Umbilical cord (tissue), 1 donor: ENCODE measurements at regions not wholly inside any gene's neighbourhood (a gene's known extent, or its start where the extent isn't known, plus 50 kb on each side); places are given as distances from the start of the nearest gene placed in this dataset.
A peak's percentile ranks its signal among the peaks of the same experiment; 100 is the strongest.
"Not testable (repeated sequence)": the region's sequence is repeated elsewhere in the genome, so short reads cannot be mapped to it uniquely, and the experiment has no call there.

Experiments used
- DNase-seq: peaks from one replicate; pipeline ENCODE4 v3.0.0-alpha.2; 2015; ENCODE audit warnings: low spot score

GRCh38 chr5:173496129-173496882 is 120.1 kb downstream of the BOD1 start:
- no peak for DNase-seq

GRCh38 chr5:173495225-173495904 is 121.1 kb downstream of the BOD1 start:
- peak; percentile 58 for DNase-seq

GRCh38 chr5:173494446-173494845 is 122.0 kb downstream of the BOD1 start:
- DNase-seq: no peak

GRCh38 chr5:173493846-173494245 is 122.6 kb downstream of the BOD1 start:
- DNase-seq: no peak

GRCh38 chr5:173493040-173493439 is 123.4 kb downstream of the BOD1 start:
- DNase-seq: no peak

- no peak for DNase-seq
These were observed 125.8 kb downstream of the BOD1 start for GRCh38 chr5:173490681-173491080.

- no peak for DNase-seq
These were observed 128.3 kb downstream of the BOD1 start for GRCh38 chr5:173488144-173488543.

- DNase-seq: no peak
These were observed 129.2 kb downstream of the BOD1 start for GRCh38 chr5:173487300-173487699.

GRCh38 chr5:173486355-173487225 is 129.9 kb downstream of the BOD1 start:
- DNase-seq: peak; percentile 32

- DNase-seq: no peak
These were observed 131.9 kb downstream of the BOD1 start for GRCh38 chr5:173484569-173484968.

GRCh38 chr5:173483599-173483998 is 132.9 kb downstream of the BOD1 start:
- not testable (repeated sequence) for DNase-seq

GRCh38 chr5:173483160-173483559 is 133.3 kb downstream of the BOD1 start:
- DNase-seq: no peak

GRCh38 chr5:173481821-173482220 is 134.6 kb downstream of the BOD1 start:
- DNase-seq: no peak

- DNase-seq: no peak
These were observed 135.6 kb downstream of the BOD1 start for GRCh38 chr5:173480896-173481295.

- DNase-seq: no peak
These were observed 136.7 kb downstream of the BOD1 start for GRCh38 chr5:173479711-173480110.

GRCh38 chr5:173477345-173478040 is 139.0 kb downstream of the BOD1 start:
- peak; percentile 66 for DNase-seq

GRCh38 chr5:173475780-173476179 is 140.7 kb downstream of the BOD1 start:
- no peak for DNase-seq

GRCh38 chr5:173474881-173475287 is 141.6 kb downstream of the BOD1 start:
- no peak for DNase-seq

- no peak for DNase-seq
These were observed 143.2 kb downstream of the BOD1 start for GRCh38 chr5:173473288-173473687.

GRCh38 chr5:173472784-173473278 is 143.6 kb downstream of the BOD1 start:
- DNase-seq: no peak

GRCh38 chr5:173472164-173472563 is 143.9 kb upstream of the STC2 start:
- peak; percentile 79 for DNase-seq
